ENCODE measurements at regions not wholly inside any gene's neighbourhood (a gene's known extent, or its start where the extent isn't known, plus 50 kb on each side); places are given as distances from the start of the nearest gene placed in this dataset.

DNA sequence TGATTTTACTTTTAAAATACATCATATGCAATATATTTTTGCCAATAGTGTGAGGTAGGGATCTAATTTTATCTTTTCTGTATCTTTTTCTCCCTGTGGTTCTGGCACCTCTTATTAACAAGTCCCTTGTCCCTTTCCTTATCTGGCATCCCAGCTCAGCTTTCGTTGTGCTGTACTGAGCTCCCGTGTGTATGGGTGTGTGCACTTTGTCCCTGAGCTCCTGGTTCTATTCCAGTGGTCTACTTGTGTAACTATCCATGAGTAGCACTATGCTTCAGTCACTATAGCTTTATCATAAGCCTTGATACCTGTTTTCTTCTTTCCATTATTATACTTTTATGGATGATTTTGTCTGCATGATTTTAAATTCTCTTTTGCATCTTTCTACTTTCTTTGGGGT, 401.4 kb upstream of the POU3F3 start:
- TF ChIP-seq, protein P1, sequence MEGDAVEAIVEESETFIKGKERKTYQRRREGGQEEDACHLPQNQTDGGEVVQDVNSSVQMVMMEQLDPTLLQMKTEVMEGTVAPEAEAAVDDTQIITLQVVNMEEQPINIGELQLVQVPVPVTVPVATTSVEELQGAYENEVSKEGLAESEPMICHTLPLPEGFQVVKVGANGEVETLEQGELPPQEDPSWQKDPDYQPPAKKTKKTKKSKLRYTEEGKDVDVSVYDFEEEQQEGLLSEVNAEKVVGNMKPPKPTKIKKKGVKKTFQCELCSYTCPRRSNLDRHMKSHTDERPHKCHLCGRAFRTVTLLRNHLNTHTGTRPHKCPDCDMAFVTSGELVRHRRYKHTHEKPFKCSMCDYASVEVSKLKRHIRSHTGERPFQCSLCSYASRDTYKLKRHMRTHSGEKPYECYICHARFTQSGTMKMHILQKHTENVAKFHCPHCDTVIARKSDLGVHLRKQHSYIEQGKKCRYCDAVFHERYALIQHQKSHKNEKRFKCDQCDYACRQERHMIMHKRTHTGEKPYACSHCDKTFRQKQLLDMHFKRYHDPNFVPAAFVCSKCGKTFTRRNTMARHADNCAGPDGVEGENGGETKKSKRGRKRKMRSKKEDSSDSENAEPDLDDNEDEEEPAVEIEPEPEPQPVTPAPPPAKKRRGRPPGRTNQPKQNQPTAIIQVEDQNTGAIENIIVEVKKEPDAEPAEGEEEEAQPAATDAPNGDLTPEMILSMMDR (conservative IDR thresholded peaks at IDR 0.05 in 1 of 2, IDR thresholded peaks at IDR 0.05 in 1 of 2; ENCODE audit: low read depth in 1 of 2, low read length in 2 of 2), result no peak
- no peak for TF ChIP-seq EZH2 (IDR thresholded peaks at IDR 0.05; ENCODE audit: low read length, missing control alignments)

Data from fibroblast of lung (primary cell).